ENCODE measurements at regions not wholly inside any gene's neighbourhood (a gene's known extent, or its start where the extent isn't known, plus 50 kb on each side); places are given as distances from the start of the nearest gene placed in this dataset.

- TF ChIP-seq, protein P1, sequence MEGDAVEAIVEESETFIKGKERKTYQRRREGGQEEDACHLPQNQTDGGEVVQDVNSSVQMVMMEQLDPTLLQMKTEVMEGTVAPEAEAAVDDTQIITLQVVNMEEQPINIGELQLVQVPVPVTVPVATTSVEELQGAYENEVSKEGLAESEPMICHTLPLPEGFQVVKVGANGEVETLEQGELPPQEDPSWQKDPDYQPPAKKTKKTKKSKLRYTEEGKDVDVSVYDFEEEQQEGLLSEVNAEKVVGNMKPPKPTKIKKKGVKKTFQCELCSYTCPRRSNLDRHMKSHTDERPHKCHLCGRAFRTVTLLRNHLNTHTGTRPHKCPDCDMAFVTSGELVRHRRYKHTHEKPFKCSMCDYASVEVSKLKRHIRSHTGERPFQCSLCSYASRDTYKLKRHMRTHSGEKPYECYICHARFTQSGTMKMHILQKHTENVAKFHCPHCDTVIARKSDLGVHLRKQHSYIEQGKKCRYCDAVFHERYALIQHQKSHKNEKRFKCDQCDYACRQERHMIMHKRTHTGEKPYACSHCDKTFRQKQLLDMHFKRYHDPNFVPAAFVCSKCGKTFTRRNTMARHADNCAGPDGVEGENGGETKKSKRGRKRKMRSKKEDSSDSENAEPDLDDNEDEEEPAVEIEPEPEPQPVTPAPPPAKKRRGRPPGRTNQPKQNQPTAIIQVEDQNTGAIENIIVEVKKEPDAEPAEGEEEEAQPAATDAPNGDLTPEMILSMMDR (IDR thresholded peaks at IDR 0.05; ENCODE audit: insufficient read depth, low read length, poor library complexity, severe bottlenecking), result no peak
- TF ChIP-seq EZH2phosphoT487 (conservative IDR thresholded peaks at IDR 0.05; ENCODE audit: low read length), result no peak
These were observed 260.1 kb upstream of the GIMD1 start for GRCh38 chr4:106628586-106629267.

All from SU-DHL-6 (cell line).